K562 (cell line): ENCODE measurements at regions not wholly inside any gene's neighbourhood (a gene's known extent, or its start where the extent isn't known, plus 50 kb on each side); places are given as distances from the start of the nearest gene placed in this dataset.

Experiments
- ATAC-seq: fragments of 200-7000 bp; cut with Tn5 transposase; 3 replicates; pipeline ENCODE4 v1.9.1; 2020; ENCODE audit warnings: moderate library complexity
- BruUV-seq: library from RNA; stranded (reverse); fragments of 400-500 nt; replicated peaks from 2 replicates; lab custom pipeline; 2021; lab: Mats Ljungman, UMichigan
- CTCF ChIA-PET: fragments of 300-600 bp; formaldehyde crosslinking; extraction: SDS; loops from one replicate; lab custom pipeline; 2021; ENCODE audit warnings: low intra/inter-chr PET ratio; lab: Yijun Ruan, JAX
- POLR2A ChIA-PET: fragments of 300-600, 350-650 bp; sonication (Branson Sonifier 250); formaldehyde crosslinking; extraction: SDS; loops from one replicate; lab custom pipeline; 2021; ENCODE audit warnings: antibody characterized with exemption, inconsistent platforms; lab: Yijun Ruan, JAX
- DNase-seq, 4 experiments: peaks; one replicate each; pipeline versions ENCODE4 v3.0.0 to v3.0.0-alpha.2; 2011 to 2018; ENCODE audit warnings: low spot score in 3 of 4, mixed read lengths in 3 of 4; ENCODE audit errors: extremely low read depth in 1 of 4
- FAIRE-seq: peaks from 2 replicates; lab custom pipeline; 2011; peaks lifted over from hg19 to GRCh38; lab: Jason Lieb, UNC
- H2AFZ ChIP-seq: 2 replicates; pipeline ENCODE4 v1.6.0; 2011; ENCODE audit warnings: low read depth, low read length, control low read depth, inconsistent platforms
- H3K27ac ChIP-seq: fragments of 200-600 bp; 3 replicates; pipeline ENCODE4 v1.8.0; 2011; ENCODE audit warnings: low read depth, mild to moderate bottlenecking, control low read depth, inconsistent platforms, low read length, moderate library complexity, mixed read lengths; ENCODE audit errors: extremely low read depth
- H3K27me3 ChIP-seq, 2 experiments: fragments of 300-600 bp in 1 of 2; 2 replicates in 1 of 2; 3 replicates in 1 of 2; pipeline versions ENCODE4 v1.6.0 to v1.8.0; 2011; ENCODE audit warnings: inconsistent platforms in 2 of 2, low read length in 2 of 2, mild to moderate bottlenecking in 1 of 2, mixed read lengths in 1 of 2, moderate library complexity in 1 of 2; ENCODE audit not compliant: control insufficient read depth in 2 of 2, insufficient read depth in 2 of 2
- H3K36me3 ChIP-seq: fragments of 300-600 bp; 3 replicates; pipeline ENCODE4 v1.8.0; 2011; ENCODE audit warnings: mild to moderate bottlenecking, low read length, inconsistent platforms; ENCODE audit not compliant: control insufficient read depth, insufficient read depth
- H3K4me1 ChIP-seq, 2 experiments: fragments of 200-600 bp in 1 of 2; replicated peaks in 1 of 2; 2 replicates in 1 of 2; 3 replicates in 1 of 2; pipeline versions ENCODE4 v1.5.1 to v1.8.0; 2011; ENCODE audit warnings: inconsistent platforms in 2 of 2, low read length in 2 of 2, mild to moderate bottlenecking in 1 of 2, mixed read lengths in 1 of 2, moderate library complexity in 1 of 2; ENCODE audit not compliant: control insufficient read depth in 2 of 2, insufficient read depth in 2 of 2
- H3K4me2 ChIP-seq: 2 replicates; pipeline ENCODE4 v1.6.1; 2011; ENCODE audit warnings: low read length, control low read depth, inconsistent platforms, mixed read lengths; ENCODE audit not compliant: insufficient read depth
- H3K4me3 ChIP-seq: fragments of 200-600 bp; sonication (generic), shearing (Covaris generic); 2 replicates; pipeline ENCODE4 v1.5.1; 2016; ENCODE audit warnings: control low read depth, inconsistent platforms
- H3K79me2 ChIP-seq: fragments of 200-600 bp; 3 replicates; pipeline ENCODE4 v1.8.0; 2011; ENCODE audit warnings: low read length, inconsistent platforms; ENCODE audit not compliant: control insufficient read depth, insufficient read depth
- H3K9ac ChIP-seq, 2 experiments: 2 replicates each; pipeline versions ENCODE4 v1.6.0 to v1.6.1; 2011; ENCODE audit warnings: low read depth in 2 of 2, low read length in 2 of 2, control low read depth in 1 of 2, inconsistent platforms in 1 of 2, mild to moderate bottlenecking in 1 of 2, mixed read lengths in 1 of 2; ENCODE audit not compliant: insufficient read depth in 1 of 2
- H3K9me1 ChIP-seq: one replicate; pipeline ENCODE4 v1.6.0; 2011; ENCODE audit warnings: inconsistent platforms, mild to moderate bottlenecking, low read length, moderate library complexity; ENCODE audit not compliant: control insufficient read depth, insufficient read depth
- H3K9me3 ChIP-seq: replicated peaks from 2 replicates; pipeline ENCODE4 v1.5.1; 2011; ENCODE audit warnings: low read depth, low read length, inconsistent platforms; ENCODE audit not compliant: control insufficient read depth, insufficient read depth
- H4K20me1 ChIP-seq: replicated peaks from 2 replicates; pipeline ENCODE4 v1.6.1; 2011; ENCODE audit warnings: low read length, inconsistent platforms, mixed read lengths; ENCODE audit not compliant: control insufficient read depth, insufficient read depth
- FOXP1 ChIP-seq: sonication (generic); formaldehyde crosslinking; IDR thresholded peaks from 2 replicates; pipeline ENCODE4 v1.8.0; 2022; ENCODE audit warnings: mild to moderate bottlenecking, missing genetic modification reagents
- REST ChIP-seq, 2 experiments: fragments of 450-650 bp; formaldehyde crosslinking in 1 of 2; IDR thresholded peaks; 2 replicates each; pipeline versions ENCODE4 v1.4.0 to v1.6.1; 2014 to 2020; ENCODE audit warnings: mild to moderate bottlenecking in 2 of 2, borderline replicate concordance in 1 of 2, low read depth in 1 of 2
- SP1 ChIP-seq: sonication (generic); formaldehyde crosslinking; IDR thresholded peaks from 2 replicates; pipeline ENCODE4 v1.8.1; 2022; ENCODE audit warnings: mild to moderate bottlenecking, missing genetic modification reagents
- YY1 ChIP-seq, 3 experiments: IDR thresholded peaks; 2 replicates each; pipeline ENCODE4 v1.6.1; 2011; ENCODE audit warnings: low read length in 2 of 3, mild to moderate bottlenecking in 2 of 3, moderate library complexity in 2 of 3, borderline replicate concordance in 1 of 3, control low read depth in 1 of 3, low read depth in 1 of 3; ENCODE audit not compliant: insufficient read depth in 3 of 3, insufficient replicate concordance in 2 of 3, control insufficient read depth in 1 of 3, insufficient read length in 1 of 3; ENCODE audit errors: extremely low read depth in 1 of 3
- ZKSCAN1 ChIP-seq: fragments of 150-350 bp; IDR thresholded peaks from 2 replicates; pipeline ENCODE4 v1.6.1; 2016; ENCODE audit warnings: low read depth, low read length
- ZNF263 ChIP-seq: sonication (generic); formaldehyde crosslinking; IDR thresholded peaks from 2 replicates; pipeline ENCODE4 v1.8.0; 2022; ENCODE audit warnings: mild to moderate bottlenecking, missing genetic modification reagents, borderline replicate concordance
- ZNF282 ChIP-seq: sonication (generic); formaldehyde crosslinking; IDR thresholded peaks from 2 replicates; pipeline ENCODE4 v1.8.1; 2023; ENCODE audit warnings: missing genetic modification reagents
- WGBS: fragments of 100-300 bp; shearing (Covaris generic); methylation state at CpG from one replicate; pipeline ENCODE4 v1.1.6; 2016; ENCODE audit warnings: low coverage, mixed read lengths; ENCODE audit not compliant: insufficient coverage; ENCODE audit errors: missing lambda C conversion rate; 5-methylcytosine and 5-hydroxymethylcytosine counted together
- in situ Hi-C: fragments of 300-500 bp; cut with MboI; formaldehyde crosslinking; loops from 4 replicates; pipeline ENCODE4 v1.15.0; 2018; ENCODE audit warnings: inconsistent platforms, mixed read lengths
- intact Hi-C: fragments of 100-400 bp; cut with micrococcal nuclease; formaldehyde crosslinking; loops from 2 replicates; pipeline ENCODE4 v1.14.2; 2022

- H3K4me3 ChIP-seq: no peak overlapping the region
- H3K9me1 ChIP-seq: no peaks in the 10 kb centered on the region
- H2AFZ ChIP-seq: no peak overlapping the region
- ATAC-seq (no peak), DNase-seq (no peak), FAIRE-seq (no peak)
- H3K27ac ChIP-seq: no peak overlapping the region
- no peak for TF ChIP-seq FOXP1 (CRISPR knock-in tag)
- no peak for TF ChIP-seq REST (IDR thresholded peaks at IDR 0.05; ENCODE audit: borderline replicate concordance)
- TF ChIP-seq REST (CRISPR knock-in tag; IDR thresholded peaks at IDR 0.05; ENCODE audit: low read depth): no peak
- no peak for TF ChIP-seq ZNF282 (CRISPR knock-in tag)
- TF ChIP-seq ZNF263 (CRISPR knock-in tag): no peak
- TF ChIP-seq YY1 (IDR thresholded peaks at IDR 0.05; ENCODE audit: borderline replicate concordance in 1 of 3, control insufficient read depth in 1 of 3, extremely low read depth in 1 of 3, insufficient read depth in 3 of 3, insufficient read length in 1 of 3, insufficient replicate concordance in 2 of 3, low read depth in 1 of 3, low read length in 2 of 3): no peak
- TF ChIP-seq SP1: no peak
- no peak for TF ChIP-seq ZKSCAN1
- intact Hi-C loops (no loop called here), in situ Hi-C loops (no loop called here)
- H3K9ac ChIP-seq: no peak overlapping the region
- no peaks in the 10 kb centered on the region for H4K20me1 ChIP-seq
- no TSS peak for BruUV-seq
- whole genome bisulfite sequencing: 0% methylated on average over 2 of the region's 2 CpGs
- no peaks in the 10 kb centered on the region for H3K4me1 ChIP-seq
- no peaks in the 10 kb centered on the region for H3K79me2 ChIP-seq
- no peaks in the 10 kb centered on the region for H3K36me3 ChIP-seq
- H3K4me2 ChIP-seq: no peak overlapping the region
- H3K9me3 ChIP-seq: peaks cover 2% of the 10 kb centered on the region; the same call in 1 of the 2 replicates
- POLR2A ChIA-PET: no interaction called here
- no peaks in the 10 kb centered on the region for H3K27me3 ChIP-seq
- CTCF ChIA-PET: no interaction called here
Measured at GRCh38 chr5:26034813-26035212, 1003.6 kb downstream of the CDH9 start.
